ENCODE measurements at regions not wholly inside any gene's neighbourhood (a gene's known extent, or its start where the extent isn't known, plus 50 kb on each side); places are given as distances from the start of the nearest gene placed in this dataset.
A peak's percentile ranks its signal among the peaks of the same experiment; 100 is the strongest.
"Not testable (repeated sequence)": the region's sequence is repeated elsewhere in the genome, so short reads cannot be mapped to it uniquely, and the experiment has no call there.

GRCh38 chr13:99740251-99740979, 231.2 kb downstream of the ZIC5 start:
- DNase-seq (ENCODE audit: low spot score): no peak

GRCh38 chr13:99738626-99739025, 232.9 kb downstream of the ZIC5 start:
- DNase-seq (ENCODE audit: low spot score): no peak

- DNase-seq (ENCODE audit: low spot score): no peak
These were observed 233.9 kb downstream of the ZIC5 start for GRCh38 chr13:99737481-99738245.

DNA sequence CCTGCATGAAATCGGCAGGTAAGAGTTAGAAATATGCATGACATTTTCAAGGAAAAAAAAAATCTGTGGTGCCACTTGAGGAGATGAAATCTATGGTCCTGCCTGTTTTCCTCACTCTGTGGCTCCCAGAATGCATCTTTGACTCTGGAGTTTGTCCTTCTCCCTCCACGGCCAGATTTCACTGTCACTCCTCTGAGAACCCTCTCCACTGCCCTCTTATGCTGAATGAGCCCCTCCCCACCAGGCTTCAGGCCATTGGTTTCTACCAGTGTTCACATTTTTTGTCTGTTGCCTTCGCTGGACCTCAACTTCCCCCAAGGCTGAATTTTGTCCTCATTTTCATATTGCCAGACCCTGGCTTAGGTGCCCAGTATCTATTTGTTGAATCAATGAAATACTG, 235.0 kb downstream of the ZIC5 start:
- DNase-seq (ENCODE audit: low spot score): no peak

DNA sequence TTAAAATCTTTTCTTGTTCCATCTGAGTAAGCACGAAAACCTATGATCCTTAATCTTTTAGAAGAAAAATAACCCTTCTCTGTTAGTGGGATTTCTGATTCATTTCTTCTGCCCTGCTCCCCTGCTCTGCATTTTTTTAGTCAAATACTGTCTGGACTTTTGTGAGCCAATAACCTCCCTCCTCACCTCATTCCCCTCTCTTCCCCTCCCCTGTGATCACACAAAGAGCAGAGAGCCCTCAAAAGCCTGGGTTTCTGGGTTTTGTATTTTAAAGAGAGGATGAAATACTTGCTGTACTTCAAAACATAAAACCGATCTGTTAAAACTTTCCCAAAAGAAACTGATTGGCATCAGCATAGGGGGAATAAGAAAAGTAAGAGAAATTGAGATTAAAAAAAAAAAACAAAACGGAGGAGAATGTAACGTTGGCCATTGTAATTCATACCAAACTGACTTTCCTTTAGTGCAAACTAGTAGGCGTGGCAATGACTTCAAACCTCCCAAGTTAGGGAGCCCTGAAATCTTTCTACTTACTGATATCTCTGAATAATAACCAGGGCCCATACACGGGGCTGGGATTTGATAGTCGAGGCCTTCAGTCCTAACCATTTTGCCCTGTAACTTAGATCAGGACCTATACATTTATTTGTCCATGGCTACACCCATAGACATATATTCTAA, 232.9 kb downstream of the TM9SF2 start:
- DNase-seq (ENCODE audit: low spot score): no peak

- no peak for DNase-seq (ENCODE audit: low spot score)
These were observed 232.1 kb downstream of the TM9SF2 start for GRCh38 chr13:99733346-99733745.

DNA sequence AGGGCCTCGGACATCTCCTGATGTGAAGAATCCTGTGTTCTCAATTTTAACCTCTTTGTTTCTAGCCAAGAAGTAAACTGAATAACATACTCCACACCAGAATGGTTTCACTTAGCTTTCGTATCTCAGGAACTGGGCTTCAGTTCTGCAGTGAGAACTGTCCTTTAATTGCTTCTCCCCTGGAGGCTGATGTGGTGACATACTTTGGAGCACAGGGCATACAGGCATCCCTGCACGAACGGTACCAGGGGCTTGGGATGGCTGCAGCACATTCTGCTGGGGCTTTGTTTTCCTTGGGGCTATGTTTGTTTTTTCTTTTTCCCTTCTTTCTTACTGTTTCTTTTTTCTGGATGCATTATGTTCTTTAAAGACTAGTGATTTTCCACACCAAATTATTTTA, 230.5 kb downstream of the TM9SF2 start:
- no peak for DNase-seq (ENCODE audit: low spot score)

- no peak for DNase-seq (ENCODE audit: low spot score)
These were observed 229.1 kb downstream of the TM9SF2 start for GRCh38 chr13:99730403-99730802.

- DNase-seq (ENCODE audit: low spot score): no peak
These were observed 228.5 kb downstream of the TM9SF2 start for GRCh38 chr13:99729745-99730144.

GRCh38 chr13:99727651-99728050, 226.4 kb downstream of the TM9SF2 start:
- not testable (repeated sequence) for DNase-seq (ENCODE audit: low spot score)

DNA sequence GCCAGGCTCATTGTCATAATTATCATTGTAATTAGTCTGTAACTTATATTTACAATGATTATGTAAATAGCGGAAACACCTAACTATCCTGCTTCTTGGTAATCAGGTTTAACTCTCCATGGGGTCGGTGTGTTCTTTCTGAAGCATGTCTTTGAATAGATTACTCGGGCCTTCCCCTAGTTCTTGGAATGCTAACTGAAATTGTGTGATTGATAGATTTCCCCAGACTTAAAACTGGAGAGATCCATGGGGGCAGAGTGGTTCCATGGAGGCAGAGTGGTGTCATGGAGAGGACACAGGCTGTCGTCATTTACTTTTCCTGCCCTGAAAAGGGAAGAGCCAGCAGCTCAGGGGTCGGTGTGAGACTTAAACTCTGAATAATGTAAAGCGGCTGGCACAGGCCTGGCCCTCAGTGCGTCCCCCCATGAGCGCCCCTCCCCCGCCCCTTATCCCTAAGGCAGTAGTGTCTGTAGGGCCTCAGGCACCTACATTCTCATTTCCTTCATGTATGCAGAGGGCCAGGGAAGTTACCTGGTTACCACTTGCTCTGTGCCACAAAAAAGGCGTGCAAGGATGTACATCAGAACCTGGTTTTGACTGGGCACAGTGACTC, 225.1 kb downstream of the TM9SF2 start:
- DNase-seq (ENCODE audit: low spot score): no peak

DNA sequence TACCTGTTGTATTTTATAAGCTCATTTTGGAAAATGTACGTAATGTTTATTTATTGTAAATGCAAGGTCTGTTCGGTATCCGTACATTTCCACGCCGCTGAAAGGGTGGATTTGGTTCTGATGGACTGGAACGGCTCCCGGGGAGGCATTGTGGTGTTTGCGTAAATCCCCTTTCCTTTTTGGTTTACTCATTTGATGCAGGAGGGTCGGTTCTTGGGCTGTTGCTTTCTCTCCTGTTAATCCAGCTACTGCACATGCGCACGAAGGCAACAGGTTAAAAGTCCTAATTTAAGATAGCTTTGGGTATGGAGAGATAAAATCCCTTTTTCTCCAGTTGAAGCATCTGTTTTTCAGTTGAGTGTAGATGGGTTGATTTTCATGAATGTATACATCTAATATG, 224.4 kb downstream of the TM9SF2 start:
- DNase-seq (ENCODE audit: low spot score): no peak

DNA sequence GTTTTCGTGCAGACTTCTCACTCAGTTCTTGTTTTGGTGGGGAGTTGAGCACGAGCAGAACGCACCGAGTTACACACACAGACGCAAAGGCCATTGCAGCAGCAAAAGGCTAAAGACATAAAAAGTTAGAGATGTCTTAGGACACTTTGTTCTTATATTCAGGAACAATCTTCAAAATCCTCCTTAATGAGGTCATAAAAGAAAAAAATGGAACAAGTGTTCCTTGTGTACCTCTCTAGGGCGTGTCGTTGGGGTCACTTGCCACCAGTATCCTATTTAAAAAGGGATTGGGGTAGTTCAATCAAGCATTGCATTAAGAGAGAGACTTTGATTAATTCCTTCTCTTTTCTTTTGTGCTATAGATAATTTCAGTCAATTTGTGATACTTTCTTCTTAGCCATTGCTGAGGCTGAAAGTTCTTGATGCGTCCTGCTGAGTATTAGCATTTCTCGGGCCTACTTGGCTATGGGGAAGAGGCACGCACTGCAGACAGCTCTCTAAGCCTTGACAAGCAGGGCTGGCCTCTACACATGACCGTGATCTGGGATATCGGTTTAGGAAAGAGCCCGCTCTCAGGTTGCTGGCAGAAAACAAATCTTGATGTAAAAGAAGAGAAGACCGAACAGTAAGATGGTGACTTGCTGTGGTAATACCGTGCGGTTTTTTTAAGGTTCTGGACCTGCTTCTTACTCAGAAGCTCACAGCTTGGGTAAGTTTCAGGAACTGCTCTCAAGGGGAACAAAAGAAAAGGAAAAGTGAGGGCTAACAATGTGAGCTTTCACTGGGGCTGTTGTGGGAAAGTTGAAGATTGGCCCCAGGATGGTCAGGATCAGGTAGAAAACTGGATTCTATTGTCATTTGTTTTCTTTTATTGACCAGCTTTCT, 223.6 kb downstream of the TM9SF2 start:
- no peak for DNase-seq (ENCODE audit: low spot score)

DNA sequence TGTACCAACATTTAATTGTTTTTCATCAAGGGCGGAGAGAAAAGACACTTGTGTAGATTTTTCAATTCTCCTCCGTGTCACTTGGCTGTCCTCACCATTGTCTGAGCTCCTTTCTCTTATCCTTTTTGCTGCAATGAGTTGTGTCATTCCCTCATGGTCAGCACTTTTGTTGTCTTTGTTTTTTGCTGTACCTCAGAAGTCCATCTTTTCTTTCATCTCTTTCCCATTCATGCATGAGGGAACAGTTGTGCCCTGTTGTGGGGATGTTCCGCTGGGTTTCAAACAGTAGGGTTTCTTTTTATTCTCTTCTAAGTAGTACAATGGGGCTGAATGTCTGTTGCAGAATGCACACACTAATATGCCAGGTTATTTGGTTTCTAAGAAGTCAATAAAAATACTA, 222.6 kb downstream of the TM9SF2 start:
- DNase-seq (ENCODE audit: low spot score): no peak

DNA sequence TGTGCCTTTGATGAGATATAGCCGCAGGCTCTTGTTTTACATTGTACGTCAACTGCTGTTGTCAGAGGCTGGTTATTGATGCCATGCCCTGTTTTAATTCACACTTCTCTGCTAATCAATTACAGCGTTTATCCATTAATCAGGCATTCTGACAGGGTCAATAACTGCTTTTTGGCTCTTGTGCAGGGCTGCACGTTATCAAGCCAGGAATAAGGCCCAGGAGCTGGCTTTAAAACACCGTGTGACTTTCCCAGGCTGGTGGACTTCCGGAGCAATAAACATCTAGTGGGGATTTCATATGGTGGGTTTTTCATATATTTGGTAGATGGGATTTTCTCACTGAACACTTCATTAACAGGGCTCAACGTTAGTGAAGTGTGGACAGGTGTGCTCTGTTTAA, 221.7 kb downstream of the TM9SF2 start:
- DNase-seq (ENCODE audit: low spot score): no peak

DNA sequence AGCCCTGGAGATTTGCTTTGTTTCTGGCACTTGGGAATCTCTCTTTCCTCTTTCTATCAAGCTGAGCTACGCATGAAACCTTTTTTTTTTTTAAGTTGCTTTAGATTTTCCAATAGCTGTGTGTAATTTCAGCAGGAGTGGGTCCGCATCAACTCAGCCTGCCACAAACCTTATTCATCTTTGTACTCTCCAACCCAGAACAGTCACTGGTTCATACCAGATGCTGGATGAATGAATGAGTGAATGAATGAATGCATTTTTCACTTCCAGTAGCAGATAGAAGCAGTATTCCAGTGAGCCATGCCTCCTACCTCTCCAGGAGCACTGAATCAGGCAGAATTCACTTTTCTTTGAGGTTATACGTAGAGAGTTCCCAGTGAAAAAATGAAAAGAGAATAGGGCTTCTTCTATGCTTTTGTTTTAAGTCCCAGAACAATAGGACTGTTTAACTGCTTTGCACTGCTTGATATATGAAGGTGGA, 221.1 kb downstream of the TM9SF2 start:
- no peak for DNase-seq (ENCODE audit: low spot score)

DNA sequence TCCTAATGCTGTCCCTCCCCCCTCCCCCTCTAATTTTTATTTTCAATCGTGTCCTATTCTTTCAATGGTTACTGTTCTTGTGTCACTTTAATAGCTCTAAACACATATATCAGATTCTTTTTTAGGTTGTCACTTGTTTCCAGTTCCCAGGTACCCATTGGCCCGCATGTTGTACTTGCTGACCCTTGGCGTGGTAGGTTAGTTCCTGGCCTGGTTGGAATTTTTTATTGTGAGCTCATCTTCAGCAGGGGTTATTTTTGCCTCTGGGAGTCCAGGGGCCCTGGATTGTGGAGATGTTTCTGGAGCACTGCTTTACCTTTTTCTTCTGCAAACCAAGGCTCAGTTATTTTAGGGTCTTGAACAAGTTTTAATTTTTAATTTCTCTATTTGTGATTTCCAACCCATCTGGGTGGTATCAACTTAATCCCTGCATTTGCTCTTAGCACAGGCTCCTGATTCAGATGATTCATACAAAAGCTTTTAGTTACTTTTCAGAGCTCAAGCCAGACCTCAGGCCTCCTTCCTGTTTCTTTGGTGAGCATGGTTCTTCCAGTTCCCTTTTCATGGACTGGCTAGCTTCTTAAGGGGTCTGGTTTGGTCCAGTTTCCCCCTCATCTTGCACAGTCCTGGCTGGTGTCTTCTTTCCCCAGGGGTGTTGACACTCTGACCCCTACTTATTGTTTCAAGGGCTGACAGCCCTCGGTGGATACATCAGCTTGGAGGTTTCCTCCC, 220.5 kb downstream of the TM9SF2 start:
- peak; percentile 24 for DNase-seq (ENCODE audit: low spot score)

GRCh38 chr13:99717959-99718674, 216.8 kb downstream of the TM9SF2 start:
- no peak for DNase-seq (ENCODE audit: low spot score)

DNA sequence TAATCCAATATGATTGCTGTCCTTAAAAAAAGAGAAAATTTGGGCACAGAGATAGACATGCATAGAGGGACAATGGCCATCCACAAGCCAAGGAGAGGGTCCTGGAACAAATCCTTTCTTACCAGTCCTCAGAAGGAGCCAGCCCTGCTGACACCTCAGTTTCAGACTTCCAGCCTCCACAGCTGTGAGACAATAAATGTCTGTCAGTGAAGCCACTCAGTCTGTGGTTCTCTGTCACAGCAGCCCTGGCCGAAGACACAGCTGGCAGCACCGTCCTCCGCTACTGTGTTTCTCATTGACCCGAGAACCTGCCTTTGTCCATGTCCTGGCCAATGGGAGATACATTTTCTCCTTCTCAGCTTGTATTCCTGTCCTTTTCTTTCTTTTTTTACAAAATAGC, 207.9 kb downstream of the TM9SF2 start:
- no peak for DNase-seq (ENCODE audit: low spot score)

DNA sequence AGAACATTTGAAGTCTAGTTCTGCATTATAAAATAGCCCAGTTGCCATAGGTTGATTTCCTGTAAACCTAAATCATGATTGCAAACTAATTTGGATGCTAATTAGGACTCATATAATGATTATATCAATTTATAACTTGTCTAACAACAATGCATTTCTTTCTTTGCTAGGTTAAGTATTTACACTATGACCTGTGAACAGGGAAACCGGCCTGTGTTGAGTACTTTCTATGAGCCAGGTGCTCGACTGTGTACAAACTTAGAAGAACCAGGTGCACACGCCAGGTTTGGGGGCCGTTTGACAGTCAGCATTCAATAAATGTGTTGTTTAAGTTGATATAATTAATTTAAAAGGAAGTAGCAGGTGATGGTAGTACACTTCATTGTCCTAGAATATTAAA, 203.1 kb downstream of the TM9SF2 start:
- no peak for DNase-seq (ENCODE audit: low spot score)

Measured in umbilical cord (tissue), 1 donor.